Sigmoid colon (tissue), 4 donors: ENCODE measurements at regions not wholly inside any gene's neighbourhood (a gene's known extent, or its start where the extent isn't known, plus 50 kb on each side); places are given as distances from the start of the nearest gene placed in this dataset.

Source experiments
- CTCF ChIP-seq, 4 experiments: fragments of 450-650 bp in 3 of 4; fragments of 200-600 bp in 1 of 4; IDR thresholded peaks; one replicate each; pipeline ENCODE4 v1.5.1; 2016 to 2019; ENCODE audit warnings: antibody characterized with exemption in 4 of 4, mild to moderate bottlenecking in 3 of 4, moderate library complexity in 2 of 4
- EP300 ChIP-seq, 4 donors: sonication (generic); formaldehyde crosslinking; IDR thresholded peaks; one replicate each; pipeline ENCODE4 v1.6.1; 2017; ENCODE audit warnings: antibody characterized with exemption in 4 of 4
- POLR2A ChIP-seq, 2 donors: fragments of 450-650 bp; IDR thresholded peaks; one replicate each; pipeline ENCODE4 v1.6.1; 2016; ENCODE audit warnings: antibody characterized with exemption in 2 of 2, mild to moderate bottlenecking in 2 of 2, moderate library complexity in 2 of 2
- POLR2AphosphoS5 ChIP-seq, 4 donors: sonication (generic); formaldehyde crosslinking; IDR thresholded peaks; one replicate each; pipeline ENCODE4 v1.6.1; 2017; ENCODE audit warnings: antibody characterized with exemption in 4 of 4

GRCh38 chr6:168223150-168223549, 96.4 kb downstream of the DACT2 start:
- TF ChIP-seq CTCF (IDR thresholded peaks at IDR 0.05) (no peak), POLR2A (IDR thresholded peaks at IDR 0.05) (no peak), POLR2AphosphoS5 (IDR thresholded peaks at IDR 0.05) (no peak), EP300 (IDR thresholded peaks at IDR 0.05) (no peak)
